B cell (primary cell): ENCODE measurements at regions not wholly inside any gene's neighbourhood (a gene's known extent, or its start where the extent isn't known, plus 50 kb on each side); places are given as distances from the start of the nearest gene placed in this dataset.

Experiments used
- ATAC-seq: fragments of 200-7000 bp; cut with Tn5 transposase; one replicate; pipeline ENCODE4 v1.10.0; 2021; ENCODE audit warnings: low read depth, mild to moderate bottlenecking, moderate number of reproducible peaks, moderate library complexity
- CTCF ChIA-PET: fragments of 350-600 bp; sonication (Branson Sonifier 250); formaldehyde crosslinking; loops from one replicate; lab custom pipeline; 2021; ENCODE audit warnings: antibody characterized with exemption, inconsistent platforms; lab: Charles Lee
- POLR2A ChIA-PET: fragments of 350-600 bp; sonication (Branson Sonifier 250); formaldehyde crosslinking; loops from one replicate; lab custom pipeline; 2021; ENCODE audit warnings: antibody characterized with exemption; lab: Charles Lee
- DNase-seq: peaks from one replicate; pipeline ENCODE4 v3.0.0; 2013
- H2AFZ ChIP-seq: 2 replicates; pipeline ENCODE4 v1.6.1; 2012; ENCODE audit warnings: mild to moderate bottlenecking, low read depth, low read length; ENCODE audit not compliant: insufficient read depth, poor library complexity, severe bottlenecking
- H3K27ac ChIP-seq, 2 donors: 1 replicate in 1 of 2; 2 replicates in 1 of 2; pipeline ENCODE4 v1.5.1; 2012 to 2013; ENCODE audit warnings: low read length in 2 of 2, mild to moderate bottlenecking in 2 of 2, moderate library complexity in 1 of 2
- H3K27me3 ChIP-seq, 4 experiments: fragments of 200-600 bp in 1 of 4; sonication (generic) in 1 of 4; replicated peaks in 1 of 4; 1 replicate in 2 of 4; 2 replicates in 2 of 4; pipeline versions ENCODE4 v1.6.1 to v1.7.0; 2013 to 2016; ENCODE audit warnings: low read length in 3 of 4, mild to moderate bottlenecking in 2 of 4, mixed read lengths in 1 of 4, moderate library complexity in 1 of 4; ENCODE audit not compliant: insufficient read depth in 4 of 4, control insufficient read depth in 3 of 4; ENCODE audit errors: control extremely low read depth in 1 of 4
- H3K36me3 ChIP-seq, 2 experiments: replicated peaks in 1 of 2; 1 replicate in 1 of 2; 2 replicates in 1 of 2; pipeline versions ENCODE4 v1.6.1 to v1.7.1; 2013; ENCODE audit warnings: low read length in 1 of 2; ENCODE audit not compliant: insufficient read depth in 2 of 2, control insufficient read depth in 1 of 2; ENCODE audit errors: control extremely low read depth in 1 of 2, extremely low read depth in 1 of 2
- H3K4me1 ChIP-seq, 2 donors: fragments of 200-600 bp in 1 of 2; sonication (generic) in 1 of 2; 1 replicate in 1 of 2; 2 replicates in 1 of 2; pipeline versions ENCODE4 v1.5.1 to v1.6.1; 2013 to 2017; ENCODE audit warnings: low read length in 2 of 2; ENCODE audit not compliant: control insufficient read depth in 2 of 2, insufficient read depth in 2 of 2
- H3K4me2 ChIP-seq: replicated peaks from 2 replicates; pipeline ENCODE3; 2012; ENCODE audit warnings: mild to moderate bottlenecking, low read depth, low read length; ENCODE audit not compliant: poor library complexity, severe bottlenecking
- H3K4me3 ChIP-seq, 5 experiments: fragments of 200-600 bp in 1 of 5; sonication (generic) in 1 of 5; 1 replicate in 3 of 5; 2 replicates in 2 of 5; pipeline versions ENCODE4 v1.5.1 to v1.7.0; 2011 to 2016; ENCODE audit warnings: low read length in 4 of 5, mild to moderate bottlenecking in 4 of 5, low read depth in 2 of 5, control low read depth in 1 of 5, moderate library complexity in 1 of 5; ENCODE audit not compliant: insufficient read depth in 1 of 5; ENCODE audit errors: control extremely low read depth in 1 of 5, extremely low read depth in 1 of 5
- H3K79me2 ChIP-seq: fragments of 200-600 bp; sonication (generic); one replicate; pipeline ENCODE4 v1.6.0; 2016; ENCODE audit warnings: low read length; ENCODE audit not compliant: control insufficient read depth, insufficient read depth
- H3K9ac ChIP-seq: fragments of 200-600 bp; sonication (generic); 2 replicates; pipeline ENCODE4 v1.6.1; 2017; ENCODE audit warnings: mild to moderate bottlenecking, low read length, moderate library complexity
- H3K9me3 ChIP-seq, 3 donors: one replicate each; pipeline versions ENCODE4 v1.6.1 to v1.7.1; 2013; ENCODE audit warnings: low read length in 2 of 3; ENCODE audit not compliant: control insufficient read depth in 2 of 3, insufficient read depth in 1 of 3; ENCODE audit errors: control extremely low read depth in 1 of 3
- H4K20me1 ChIP-seq: 2 replicates; pipeline ENCODE4 v1.6.0; 2012; ENCODE audit warnings: mild to moderate bottlenecking, low read length; ENCODE audit not compliant: insufficient read depth, control insufficient read depth, poor library complexity, severe bottlenecking
- H3K27ac Mint-ChIP-seq: one replicate; pipeline ENCODE4 v1.8.0; 2021; ENCODE audit warnings: mixed read lengths
- H3K27me3 Mint-ChIP-seq: one replicate; pipeline ENCODE4 v1.8.0; 2021; ENCODE audit warnings: mixed read lengths
- H3K4me1 Mint-ChIP-seq: one replicate; pipeline ENCODE4 v1.8.0; 2021; ENCODE audit warnings: mixed read lengths
- H3K4me3 Mint-ChIP-seq: one replicate; pipeline ENCODE4 v1.8.0; 2021; ENCODE audit warnings: mixed read lengths
- H3K9me3 Mint-ChIP-seq: one replicate; pipeline ENCODE4 v1.8.0; 2022; ENCODE audit warnings: mixed read lengths; ENCODE audit not compliant: insufficient read depth
- EZH2 ChIP-seq: IDR thresholded peaks from 2 replicates; pipeline ENCODE4 v1.6.1; 2012; ENCODE audit warnings: borderline replicate concordance, low read depth, mild to moderate bottlenecking, moderate library complexity, low read length; ENCODE audit not compliant: insufficient read depth, poor library complexity, severe bottlenecking
- WGBS: methylation state at CpG from one replicate; pipeline ENCODE4 v1.1.5; 2013; ENCODE audit warnings: missing lambda C conversion rate; ENCODE audit not compliant: insufficient coverage; 5-methylcytosine and 5-hydroxymethylcytosine counted together
- intact Hi-C: fragments of 100-400 bp; cut with micrococcal nuclease; formaldehyde crosslinking; loops from one replicate; pipeline ENCODE4 v1.10.0; 2022
- TF ChIP-seq, protein P1 (sequence below): fragments of 200-600 bp; IDR thresholded peaks from one replicate; pipeline ENCODE4 v1.8.0; 2022; ENCODE audit warnings: antibody characterized with exemption, mild to moderate bottlenecking

DNA sequence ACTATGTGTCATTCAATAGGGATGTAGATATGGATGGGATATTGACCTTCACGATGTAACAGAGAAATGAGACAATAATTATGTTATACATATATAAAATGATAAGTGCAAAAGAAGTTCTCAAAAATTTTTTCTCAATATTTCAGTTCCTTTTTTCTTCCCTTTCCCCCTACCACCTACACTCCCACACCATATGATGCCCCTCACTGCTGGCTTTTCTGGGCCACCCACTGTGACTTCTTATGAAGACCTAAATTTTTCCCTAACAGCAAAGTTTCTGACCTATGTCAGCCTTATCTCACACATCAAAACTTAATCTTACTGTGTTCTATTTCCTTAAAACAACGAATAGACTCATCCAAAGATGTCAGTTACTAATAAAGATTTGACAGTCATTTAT, 89.9 kb upstream of the MYLIP start:
- Mint-ChIP-seq H3K9me3 (no peaks in the 10 kb centered on the region), H3K4me3 (no peak overlapping the region), H3K4me1 (peaks cover 21% of the 10 kb centered on the region), H3K27ac (peak overlapping the region; percentile 22), H3K27me3 (no peaks in the 10 kb centered on the region)
- H3K4me1 ChIP-seq, result peaks cover 7 to 10% of the 10 kb centered on the region in 2 donors
- H4K20me1 ChIP-seq, result no peaks in the 10 kb centered on the region
- H3K9me3 ChIP-seq, result peaks cover 0 to 11% (median 0%) of the 10 kb centered on the region in 3 donors
- no CpG with 5 or more reads among the region's 2 CpGs for WGBS
- H3K79me2 ChIP-seq, result no peaks in the 10 kb centered on the region
- no peak for ATAC-seq
- H2AFZ ChIP-seq, result no peak overlapping the region
- no peak overlapping the region for H3K27ac ChIP-seq
- H3K36me3 ChIP-seq, result no peaks in the 10 kb centered on the region
- H3K4me2 ChIP-seq, result no peak overlapping the region
- no peak overlapping the region for H3K4me3 ChIP-seq
- TF ChIP-seq EZH2, result no peak
- TF ChIP-seq, protein P1, sequence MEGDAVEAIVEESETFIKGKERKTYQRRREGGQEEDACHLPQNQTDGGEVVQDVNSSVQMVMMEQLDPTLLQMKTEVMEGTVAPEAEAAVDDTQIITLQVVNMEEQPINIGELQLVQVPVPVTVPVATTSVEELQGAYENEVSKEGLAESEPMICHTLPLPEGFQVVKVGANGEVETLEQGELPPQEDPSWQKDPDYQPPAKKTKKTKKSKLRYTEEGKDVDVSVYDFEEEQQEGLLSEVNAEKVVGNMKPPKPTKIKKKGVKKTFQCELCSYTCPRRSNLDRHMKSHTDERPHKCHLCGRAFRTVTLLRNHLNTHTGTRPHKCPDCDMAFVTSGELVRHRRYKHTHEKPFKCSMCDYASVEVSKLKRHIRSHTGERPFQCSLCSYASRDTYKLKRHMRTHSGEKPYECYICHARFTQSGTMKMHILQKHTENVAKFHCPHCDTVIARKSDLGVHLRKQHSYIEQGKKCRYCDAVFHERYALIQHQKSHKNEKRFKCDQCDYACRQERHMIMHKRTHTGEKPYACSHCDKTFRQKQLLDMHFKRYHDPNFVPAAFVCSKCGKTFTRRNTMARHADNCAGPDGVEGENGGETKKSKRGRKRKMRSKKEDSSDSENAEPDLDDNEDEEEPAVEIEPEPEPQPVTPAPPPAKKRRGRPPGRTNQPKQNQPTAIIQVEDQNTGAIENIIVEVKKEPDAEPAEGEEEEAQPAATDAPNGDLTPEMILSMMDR, result no peak
- peaks cover 0 to 3% (median 0%) of the 10 kb centered on the region in 4 experiments for H3K27me3 ChIP-seq
- ChIA-PET POLR2A (no interaction called here), CTCF (no interaction called here)
- DNase-seq, result no peak
- H3K9ac ChIP-seq, result no peak overlapping the region
- intact Hi-C loops, result no loop called here

GRCh38 chr6:16035488-16036080, 93.3 kb upstream of the MYLIP start:
- WGBS, result 100% methylated on average over 4 of the region's 4 CpGs
- Histone ChIP-seq H3K27me3 (peaks cover 0 to 3% (median 0%) of the 10 kb centered on the region in 4 experiments), H3K9me3 (peaks cover 0 to 16% (median 2%) of the 10 kb centered on the region in 3 donors), H4K20me1 (no peaks in the 10 kb centered on the region), H3K9ac (no peak overlapping the region), H3K4me2 (no peak overlapping the region), H2AFZ (no peak overlapping the region), H3K27ac (no peak overlapping the region), H3K4me1 (no peaks in the 10 kb centered on the region), H3K36me3 (no peaks in the 10 kb centered on the region), H3K79me2 (no peaks in the 10 kb centered on the region), H3K4me3 (no peak overlapping the region)
- Mint-ChIP-seq H3K9me3 (peaks cover 2% of the 10 kb centered on the region), H3K4me1 (peaks cover 5% of the 10 kb centered on the region), H3K27ac (no peak overlapping the region), H3K27me3 (no peaks in the 10 kb centered on the region), H3K4me3 (no peak overlapping the region)
- POLR2A ChIA-PET, result no interaction called here
- intact Hi-C loops, result no loop called here
- TF ChIP-seq, protein P1, result peak; percentile 24
- TF ChIP-seq EZH2, result no peak
- no peak for ATAC-seq
- CTCF ChIA-PET, result interaction anchor here (1.2 kb wide), 1 partner anchor 11 kb away, joined by 5 read pairs; no protein-coding TSS in a partner anchor
- no peak for DNase-seq
